ENCODE measurements at regions not wholly inside any gene's neighbourhood (a gene's known extent, or its start where the extent isn't known, plus 50 kb on each side); places are given as distances from the start of the nearest gene placed in this dataset.

GRCh38 chr16:87552072-87552718 is 50.1 kb upstream of the JPH3 start:
- DNase-seq = no peak

GRCh38 chr16:87551487-87551886 is 50.8 kb upstream of the JPH3 start:
- no peak for DNase-seq

GRCh38 chr16:87550495-87550961 is 51.8 kb upstream of the JPH3 start:
- DNase-seq = peak; percentile 14

- no peak for DNase-seq
These were observed 52.4 kb upstream of the JPH3 start for GRCh38 chr16:87549627-87550494.

GRCh38 chr16:87548046-87548445 is 54.3 kb upstream of the JPH3 start:
- DNase-seq = peak; percentile 12

GRCh38 chr16:87543436-87544191 is 50.8 kb upstream of the ZCCHC14 start:
- DNase-seq = peak; percentile 21

- no peak for DNase-seq
These were observed 49.8 kb upstream of the ZCCHC14 start for GRCh38 chr16:87542531-87543102.
